ENCODE measurements at regions not wholly inside any gene's neighbourhood (a gene's known extent, or its start where the extent isn't known, plus 50 kb on each side); places are given as distances from the start of the nearest gene placed in this dataset.

- TF ChIP-seq, protein P1, sequence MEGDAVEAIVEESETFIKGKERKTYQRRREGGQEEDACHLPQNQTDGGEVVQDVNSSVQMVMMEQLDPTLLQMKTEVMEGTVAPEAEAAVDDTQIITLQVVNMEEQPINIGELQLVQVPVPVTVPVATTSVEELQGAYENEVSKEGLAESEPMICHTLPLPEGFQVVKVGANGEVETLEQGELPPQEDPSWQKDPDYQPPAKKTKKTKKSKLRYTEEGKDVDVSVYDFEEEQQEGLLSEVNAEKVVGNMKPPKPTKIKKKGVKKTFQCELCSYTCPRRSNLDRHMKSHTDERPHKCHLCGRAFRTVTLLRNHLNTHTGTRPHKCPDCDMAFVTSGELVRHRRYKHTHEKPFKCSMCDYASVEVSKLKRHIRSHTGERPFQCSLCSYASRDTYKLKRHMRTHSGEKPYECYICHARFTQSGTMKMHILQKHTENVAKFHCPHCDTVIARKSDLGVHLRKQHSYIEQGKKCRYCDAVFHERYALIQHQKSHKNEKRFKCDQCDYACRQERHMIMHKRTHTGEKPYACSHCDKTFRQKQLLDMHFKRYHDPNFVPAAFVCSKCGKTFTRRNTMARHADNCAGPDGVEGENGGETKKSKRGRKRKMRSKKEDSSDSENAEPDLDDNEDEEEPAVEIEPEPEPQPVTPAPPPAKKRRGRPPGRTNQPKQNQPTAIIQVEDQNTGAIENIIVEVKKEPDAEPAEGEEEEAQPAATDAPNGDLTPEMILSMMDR (IDR thresholded peaks at IDR 0.05): no peak
- no peak for TF ChIP-seq RCOR1 (IDR thresholded peaks at IDR 0.05; ENCODE audit: low read length)
- no peak for TF ChIP-seq FOXM1 (IDR thresholded peaks at IDR 0.05; ENCODE audit: low read depth)
- no peak for TF ChIP-seq GATA2 (CRISPR knock-in tag; IDR thresholded peaks at IDR 0.05)
- no peak for TF ChIP-seq MAX (IDR thresholded peaks at IDR 0.05; ENCODE audit: low read depth)
- no peak for TF ChIP-seq PBX3 (IDR thresholded peaks at IDR 0.05)
- no peak for TF ChIP-seq SIN3A (IDR thresholded peaks at IDR 0.05; ENCODE audit: borderline replicate concordance, low read depth, low read length)
- TF ChIP-seq GABPA (IDR thresholded peaks at IDR 0.05; ENCODE audit: low read depth): no peak
Measured at GRCh38 chr4:12588582-12588981, 895.6 kb downstream of the RAB28 start.
